LNCaP clone FGC (cell line): ENCODE measurements at regions not wholly inside any gene's neighbourhood (a gene's known extent, or its start where the extent isn't known, plus 50 kb on each side); places are given as distances from the start of the nearest gene placed in this dataset.
"Not testable (repeated sequence)": the region's sequence is repeated elsewhere in the genome, so short reads cannot be mapped to it uniquely, and the experiment has no call there.

Experiments
- DNase-seq: peaks from one replicate; pipeline ENCODE4 v3.0.0-alpha.2; 2011; ENCODE audit warnings: low read depth
- H3K4me3 ChIP-seq: 2 replicates; pipeline ENCODE4 v1.5.1; 2011; ENCODE audit warnings: mild to moderate bottlenecking, low read depth, low read length, control low read depth
- TF ChIP-seq, protein P1 (sequence below): IDR thresholded peaks from 2 replicates; pipeline ENCODE4 v1.5.1; 2012; ENCODE audit warnings: mild to moderate bottlenecking; ENCODE audit not compliant: control insufficient read depth, insufficient read depth; ENCODE audit errors: extremely low read depth

DNA sequence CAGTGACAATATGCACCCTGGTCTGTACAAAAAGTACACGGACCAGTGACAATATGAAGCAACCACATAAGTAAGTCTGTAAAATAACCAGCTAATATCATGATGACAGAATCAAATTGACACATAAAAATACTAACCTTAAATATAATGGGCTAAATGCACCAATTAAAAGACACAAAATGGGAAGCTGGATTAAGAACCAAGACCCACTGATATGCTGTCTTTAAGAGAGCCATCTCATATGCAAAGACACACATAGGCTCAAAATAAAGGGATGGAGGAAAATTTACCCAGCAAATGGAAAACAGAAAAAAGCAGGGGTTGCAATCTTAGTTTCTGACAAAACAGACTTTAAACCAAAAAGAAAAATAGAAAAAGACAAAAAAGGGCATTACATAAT lies 70.4 kb upstream of the VCAM1 start:
- no peak for DNase-seq
- H3K4me3 ChIP-seq = no peak overlapping the region
- TF ChIP-seq, protein P1, sequence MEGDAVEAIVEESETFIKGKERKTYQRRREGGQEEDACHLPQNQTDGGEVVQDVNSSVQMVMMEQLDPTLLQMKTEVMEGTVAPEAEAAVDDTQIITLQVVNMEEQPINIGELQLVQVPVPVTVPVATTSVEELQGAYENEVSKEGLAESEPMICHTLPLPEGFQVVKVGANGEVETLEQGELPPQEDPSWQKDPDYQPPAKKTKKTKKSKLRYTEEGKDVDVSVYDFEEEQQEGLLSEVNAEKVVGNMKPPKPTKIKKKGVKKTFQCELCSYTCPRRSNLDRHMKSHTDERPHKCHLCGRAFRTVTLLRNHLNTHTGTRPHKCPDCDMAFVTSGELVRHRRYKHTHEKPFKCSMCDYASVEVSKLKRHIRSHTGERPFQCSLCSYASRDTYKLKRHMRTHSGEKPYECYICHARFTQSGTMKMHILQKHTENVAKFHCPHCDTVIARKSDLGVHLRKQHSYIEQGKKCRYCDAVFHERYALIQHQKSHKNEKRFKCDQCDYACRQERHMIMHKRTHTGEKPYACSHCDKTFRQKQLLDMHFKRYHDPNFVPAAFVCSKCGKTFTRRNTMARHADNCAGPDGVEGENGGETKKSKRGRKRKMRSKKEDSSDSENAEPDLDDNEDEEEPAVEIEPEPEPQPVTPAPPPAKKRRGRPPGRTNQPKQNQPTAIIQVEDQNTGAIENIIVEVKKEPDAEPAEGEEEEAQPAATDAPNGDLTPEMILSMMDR = no peak

DNA sequence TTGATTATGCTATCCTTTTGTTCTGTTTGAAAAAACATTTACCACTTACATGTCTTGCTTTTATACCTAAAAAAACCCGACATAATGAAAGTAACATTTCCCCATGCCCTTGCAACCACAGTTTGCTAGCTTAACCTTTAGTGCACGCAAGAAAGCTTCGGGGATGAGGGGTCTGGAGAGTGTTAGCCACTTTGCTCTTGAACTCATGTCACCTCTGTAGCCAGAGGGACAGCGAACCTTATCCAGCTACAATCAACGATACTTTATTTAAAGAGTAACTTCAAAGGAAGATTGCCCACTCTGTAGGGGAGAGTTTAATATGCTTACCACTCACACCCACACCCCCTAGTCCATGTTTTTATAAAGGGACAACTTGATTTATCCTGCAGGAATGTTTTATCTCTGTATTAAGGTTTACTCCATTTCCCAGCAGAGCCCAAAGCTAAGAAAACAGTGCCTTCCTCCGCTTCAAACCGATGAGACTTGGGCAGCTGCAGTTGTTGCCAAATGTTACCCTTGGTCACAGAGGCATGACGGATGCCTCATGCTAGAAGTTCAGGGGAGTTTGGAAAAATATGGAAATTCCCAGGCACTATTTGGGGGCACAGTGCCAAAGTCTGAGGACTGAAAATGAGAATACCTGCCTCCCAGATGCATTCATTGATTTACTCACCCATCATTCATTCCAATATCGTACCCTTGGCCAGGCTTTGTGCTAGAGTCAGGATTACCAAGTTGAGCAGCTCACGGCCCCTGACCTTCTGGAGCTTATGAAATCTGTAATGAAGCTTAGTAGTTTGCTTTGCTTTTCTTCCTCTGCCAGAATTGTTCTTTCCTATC lies 61.4 kb upstream of the VCAM1 start:
- no peak for DNase-seq
- TF ChIP-seq, protein P1 = no peak
- no peak overlapping the region for H3K4me3 ChIP-seq

DNA sequence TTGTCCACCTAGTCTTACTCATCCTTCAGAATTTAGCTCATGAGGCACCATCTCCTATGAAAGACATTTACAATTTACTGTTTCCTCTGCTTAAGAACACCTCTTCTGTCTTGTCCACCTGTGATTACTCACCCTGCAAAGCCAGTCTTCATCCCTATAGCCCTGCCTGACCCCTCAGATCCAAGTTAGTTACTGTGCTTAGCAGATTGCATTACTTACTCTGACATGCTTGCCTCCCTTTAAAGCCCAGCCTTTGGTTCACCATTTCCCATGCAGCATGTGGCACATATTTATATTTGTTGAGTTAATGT lies 60.9 kb upstream of the VCAM1 start:
- TF ChIP-seq, protein P1 = no peak
- no peak for DNase-seq

DNA sequence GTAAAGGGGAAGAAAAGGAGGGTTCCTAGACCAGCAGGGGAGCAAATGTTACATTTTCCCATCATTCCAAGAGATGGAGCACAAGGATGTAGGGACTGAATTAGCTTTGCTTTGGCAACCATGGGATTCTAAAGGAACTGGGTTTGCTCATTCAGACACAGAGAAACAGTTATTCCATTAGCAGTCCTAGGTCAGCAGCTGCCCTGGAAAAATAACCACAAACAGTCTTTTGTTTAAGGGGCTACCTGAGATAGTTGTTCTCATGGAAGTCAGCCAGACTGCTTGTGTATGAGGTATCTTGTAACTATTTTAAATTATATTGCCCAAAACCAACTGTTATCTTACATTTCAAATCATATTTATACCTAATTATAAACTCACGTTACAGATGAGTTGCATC lies 58.4 kb upstream of the VCAM1 start:
- TF ChIP-seq, protein P1 = no peak
- no peak overlapping the region for H3K4me3 ChIP-seq
- DNase-seq = no peak

More for the DNA sequence above, 60.9 kb upstream of the VCAM1 start:
- no peak overlapping the region for H3K4me3 ChIP-seq

DNA sequence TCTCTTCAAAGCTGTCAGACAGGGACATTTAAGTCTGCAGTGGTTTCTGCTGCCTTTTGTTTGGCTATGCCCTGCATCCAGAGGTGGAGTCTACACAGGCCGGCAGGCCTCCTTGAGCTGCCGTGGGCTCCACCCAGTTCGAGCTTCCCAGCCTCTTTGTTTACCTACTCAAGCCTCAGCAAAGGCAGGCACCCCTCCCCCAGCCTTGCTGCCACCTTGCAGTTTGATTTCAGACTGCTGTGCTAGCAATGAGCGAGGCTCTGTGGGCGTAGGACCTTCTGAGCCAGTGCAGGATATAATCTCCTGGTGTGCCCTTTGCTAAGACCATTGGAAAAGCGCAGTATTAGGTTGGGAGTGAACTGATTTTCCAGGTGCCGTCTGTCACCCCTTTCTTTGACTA lies 51.0 kb upstream of the VCAM1 start:
- H3K4me3 ChIP-seq, DNase-seq: not testable (repeated sequence)
